DOHH2 (cell line): ENCODE measurements at regions not wholly inside any gene's neighbourhood (a gene's known extent, or its start where the extent isn't known, plus 50 kb on each side); places are given as distances from the start of the nearest gene placed in this dataset.
"Not testable (repeated sequence)": the region's sequence is repeated elsewhere in the genome, so short reads cannot be mapped to it uniquely, and the experiment has no call there.

Experiments used
- CTCF ChIP-seq: fragments of 200-600 bp; sonication (generic); IDR thresholded peaks from one replicate; pipeline ENCODE4 v1.5.1; 2014; ENCODE audit warnings: antibody characterized with exemption, mild to moderate bottlenecking, low read depth, low read length; ENCODE audit not compliant: poor library complexity, severe bottlenecking
- EZH2phosphoT487 ChIP-seq: fragments of 200-600 bp; sonication (generic); IDR thresholded peaks from 2 replicates; pipeline ENCODE4 v1.6.1; 2017; ENCODE audit warnings: borderline replicate concordance, mild to moderate bottlenecking, antibody characterized with exemption, low read length, moderate library complexity, mixed read lengths

GRCh38 chr2:195228547-195228946 is 428.5 kb upstream of the SLC39A10 start:
- not testable (repeated sequence) for TF ChIP-seq CTCF, EZH2phosphoT487
